ENCODE measurements at regions not wholly inside any gene's neighbourhood (a gene's known extent, or its start where the extent isn't known, plus 50 kb on each side); places are given as distances from the start of the nearest gene placed in this dataset.
"Not testable (repeated sequence)": the region's sequence is repeated elsewhere in the genome, so short reads cannot be mapped to it uniquely, and the experiment has no call there.

DNA sequence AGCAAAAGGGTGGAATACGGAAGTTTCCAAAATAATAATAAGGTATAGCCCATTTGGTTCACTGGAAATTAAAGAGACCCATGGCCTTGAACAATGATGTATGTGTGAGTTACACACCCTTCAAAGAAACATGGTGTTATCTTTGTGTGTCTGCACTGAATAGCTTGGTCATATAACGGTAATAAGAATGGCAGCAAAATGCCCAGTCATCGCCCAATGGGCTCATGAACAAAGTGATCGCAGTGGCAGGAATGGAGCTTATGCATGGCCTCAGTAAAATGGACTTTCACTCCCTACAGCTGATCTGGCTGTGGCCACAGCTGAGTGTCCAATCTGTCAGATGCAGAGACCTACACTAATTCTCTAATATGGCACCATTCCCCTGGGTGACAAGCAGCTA, 201.3 kb downstream of the RPIA start:
- POLR2A ChIA-PET: no interaction called here
- H3K4me1 Mint-ChIP-seq: no peaks in the 10 kb centered on the region
- intact Hi-C loops (cut with DNase I, micrococcal nuclease): no loop called here
- no peaks in the 10 kb centered on the region for H3K9me3 Mint-ChIP-seq (ENCODE audit: low read depth)
- no peak overlapping the region for H3K4me3 Mint-ChIP-seq
- CTCF ChIA-PET: interaction anchor here (0.7 to 3.2 kb wide), 6 partner anchors 8 to 52 kb away, joined by 3 to 17 read pairs (median 4); no protein-coding TSS in a partner anchor
- no peaks in the 10 kb centered on the region for H3K36me3 Mint-ChIP-seq (ENCODE audit: low read depth)
- DNase-seq (no peak), ATAC-seq (no peak)
- no peak overlapping the region for H3K27ac Mint-ChIP-seq
- H3K27me3 Mint-ChIP-seq: peaks cover 7% of the 10 kb centered on the region

DNA sequence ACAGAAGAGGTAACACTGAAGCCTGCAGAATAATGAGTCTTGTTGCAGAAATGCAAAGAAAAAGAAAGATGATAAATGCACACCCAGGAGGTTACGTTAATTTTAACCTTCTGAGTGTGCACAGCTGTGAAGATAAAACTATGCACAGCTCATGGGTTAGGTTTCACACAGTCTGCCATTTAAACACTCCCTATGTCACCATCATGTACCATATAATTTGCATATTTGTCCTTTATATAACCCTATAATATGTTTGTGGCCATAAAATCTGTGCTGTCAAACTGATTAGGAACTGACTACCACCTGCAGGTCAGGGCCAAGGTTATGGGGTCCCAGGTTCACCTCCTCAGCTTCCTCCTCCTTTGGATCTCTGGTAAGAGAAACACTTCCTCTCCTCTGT, 205.5 kb downstream of the RPIA start:
- POLR2A ChIA-PET: no interaction called here
- H3K4me1 Mint-ChIP-seq: no peaks in the 10 kb centered on the region
- CTCF ChIA-PET: no interaction called here
- H3K4me3 Mint-ChIP-seq: no peak overlapping the region
- peaks cover 11% of the 10 kb centered on the region for H3K27me3 Mint-ChIP-seq
- H3K9me3 Mint-ChIP-seq (ENCODE audit: low read depth): no peaks in the 10 kb centered on the region
- H3K27ac Mint-ChIP-seq: no peak overlapping the region
- ATAC-seq (no peak), DNase-seq (no peak)
- H3K36me3 Mint-ChIP-seq (ENCODE audit: low read depth): no peaks in the 10 kb centered on the region
- intact Hi-C loops (cut with DNase I, micrococcal nuclease): no loop called here

DNA sequence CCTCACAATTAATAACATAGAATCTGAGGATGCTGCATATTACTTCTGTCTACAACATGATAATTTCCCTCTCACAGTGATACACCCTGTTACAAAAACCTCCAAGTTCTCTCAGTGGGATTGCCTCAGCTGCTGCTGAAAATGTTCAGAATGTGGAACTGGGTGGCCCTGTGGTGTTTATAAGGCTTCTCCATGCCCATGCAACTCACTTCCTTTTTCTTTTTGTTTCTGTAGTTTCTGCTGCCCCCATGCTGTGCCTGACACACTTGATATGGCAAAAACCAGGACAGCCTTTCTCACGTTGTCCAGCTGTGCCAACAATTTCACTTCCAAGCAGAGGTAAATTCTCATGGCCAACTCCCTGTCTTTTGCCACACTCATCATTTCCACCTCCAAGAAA, 206.2 kb downstream of the RPIA start:
- intact Hi-C loops (cut with DNase I, micrococcal nuclease): no loop called here
- CTCF ChIA-PET: no interaction called here
- H3K27ac Mint-ChIP-seq: no peak overlapping the region
- no peaks in the 10 kb centered on the region for H3K4me1 Mint-ChIP-seq
- no peaks in the 10 kb centered on the region for H3K9me3 Mint-ChIP-seq (ENCODE audit: low read depth)
- no peaks in the 10 kb centered on the region for H3K36me3 Mint-ChIP-seq (ENCODE audit: low read depth)
- H3K27me3 Mint-ChIP-seq: peaks cover 11% of the 10 kb centered on the region
- H3K4me3 Mint-ChIP-seq: no peak overlapping the region
- no peak for DNase-seq
- no peak for ATAC-seq
- POLR2A ChIA-PET: no interaction called here

DNA sequence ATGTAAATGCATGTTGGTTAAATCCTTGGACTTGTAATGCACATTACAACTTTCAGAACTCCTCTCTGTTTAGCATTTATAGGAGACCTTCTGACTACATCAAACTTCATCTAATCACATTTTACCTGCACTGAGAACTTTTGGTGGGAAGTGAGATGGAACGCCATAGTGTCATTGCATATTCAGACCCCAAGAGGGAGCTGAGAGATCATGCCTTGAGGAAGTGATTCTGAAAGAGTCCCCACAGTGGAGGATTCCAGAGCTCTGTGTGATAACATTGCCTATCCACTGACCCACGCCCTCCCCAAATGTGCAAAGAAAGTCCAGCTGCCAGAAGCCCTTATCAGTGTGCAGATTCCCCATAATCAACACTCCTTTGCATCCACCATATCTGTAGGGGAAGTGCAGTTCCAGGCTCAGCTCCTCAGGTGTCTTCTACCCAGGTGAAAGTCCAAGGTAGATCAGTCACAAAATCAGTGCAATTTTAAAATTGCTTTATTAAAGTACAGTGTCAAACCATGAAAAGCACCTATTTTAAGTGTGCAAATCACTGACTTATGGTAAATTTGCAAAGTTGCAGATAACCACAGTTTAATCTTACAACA, 212.4 kb downstream of the RPIA start:
- Mint-ChIP-seq H3K27me3 (peaks cover 10% of the 10 kb centered on the region), H3K36me3 (ENCODE audit: low read depth) (no peaks in the 10 kb centered on the region), H3K27ac (no peak overlapping the region), H3K9me3 (ENCODE audit: low read depth) (no peaks in the 10 kb centered on the region), H3K4me1 (no peaks in the 10 kb centered on the region), H3K4me3 (no peak overlapping the region)
- peak; percentile 9 for DNase-seq
- ATAC-seq: no peak
- POLR2A ChIA-PET: no interaction called here
- CTCF ChIA-PET: interaction anchor here (0.8 to 3.7 kb wide), 5 partner anchors 10 to 24 kb away, joined by 3 to 15 read pairs (median 5); no protein-coding TSS in a partner anchor
- intact Hi-C loops (cut with DNase I, micrococcal nuclease): loop anchor here in 1 of 2 experiments (5.0 kb wide), 1 partner anchor 48 kb away; no protein-coding TSS in a partner anchor

DNA sequence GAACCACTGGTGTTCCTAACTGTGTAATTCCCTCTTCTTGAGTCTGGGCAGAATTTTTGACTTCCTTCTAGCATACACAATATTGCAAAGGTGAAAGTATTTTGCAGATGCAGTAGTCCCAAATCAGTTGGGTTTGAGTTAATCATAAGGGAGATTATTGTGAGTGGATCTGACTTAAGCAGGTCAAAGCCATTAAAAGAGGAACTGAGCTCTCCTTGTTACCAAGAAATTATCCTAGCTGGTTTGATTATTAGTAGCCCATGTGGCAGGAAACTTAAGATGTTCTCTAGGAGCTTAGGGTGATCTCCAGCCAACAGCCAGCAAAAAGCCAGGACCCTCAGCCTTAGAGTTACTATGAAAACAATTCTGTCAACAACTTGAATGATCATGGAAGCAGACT, 221.8 kb downstream of the RPIA start:
- no peak for ATAC-seq
- Mint-ChIP-seq H3K4me3 (no peak overlapping the region), H3K9me3 (ENCODE audit: low read depth) (no peaks in the 10 kb centered on the region), H3K27ac (no peak overlapping the region), H3K36me3 (ENCODE audit: low read depth) (no peaks in the 10 kb centered on the region), H3K27me3 (no peaks in the 10 kb centered on the region), H3K4me1 (no peaks in the 10 kb centered on the region)
- POLR2A ChIA-PET: no interaction called here
- CTCF ChIA-PET: interaction anchor here (1.0 kb wide), 1 partner anchor 10 kb away, joined by 5 read pairs; no protein-coding TSS in a partner anchor
- DNase-seq: no peak
- intact Hi-C loops (cut with DNase I, micrococcal nuclease): no loop called here

DNA sequence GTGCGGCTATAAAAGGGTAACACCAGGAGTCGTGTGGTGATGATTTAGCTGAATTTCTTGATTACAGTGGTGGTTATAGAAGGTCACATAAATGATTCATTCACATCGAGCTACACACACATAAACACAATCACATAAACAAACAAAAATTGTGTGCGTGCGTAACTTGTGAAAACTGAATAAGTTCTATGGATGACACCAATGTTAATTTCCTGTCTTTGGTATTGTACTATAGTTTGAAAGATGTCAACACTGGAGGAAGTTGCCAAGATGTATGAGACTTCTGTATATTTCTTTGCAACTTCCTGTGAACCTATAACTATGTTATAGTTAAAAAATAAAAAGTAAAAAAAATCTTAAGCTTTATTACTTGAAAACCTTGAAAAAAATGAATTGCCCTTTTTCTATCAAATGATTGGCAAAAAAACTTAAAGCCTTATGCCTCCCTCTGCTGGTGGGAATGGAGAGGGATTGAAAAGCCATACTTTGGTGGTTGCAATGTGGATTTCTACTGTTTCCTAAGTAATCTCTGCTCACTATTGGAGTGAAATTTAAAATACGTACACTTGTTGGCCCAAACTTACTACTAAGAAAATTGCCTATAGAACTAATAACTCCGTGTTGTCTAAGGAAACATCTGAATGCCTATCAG, 227.7 kb downstream of the RPIA start:
- ChIA-PET CTCF (interaction anchor here (0.6 to 1.6 kb wide), 6 partner anchors 15 to 88 kb away, joined by 3 to 14 read pairs (median 6); no protein-coding TSS in a partner anchor), POLR2A (no interaction called here)
- H3K4me3 Mint-ChIP-seq: no peak overlapping the region
- peaks cover 1% of the 10 kb centered on the region for H3K4me1 Mint-ChIP-seq
- H3K27ac Mint-ChIP-seq: no peak overlapping the region
- H3K27me3 Mint-ChIP-seq: peaks cover 5% of the 10 kb centered on the region
- H3K9me3 Mint-ChIP-seq (ENCODE audit: low read depth): no peaks in the 10 kb centered on the region
- no peaks in the 10 kb centered on the region for H3K36me3 Mint-ChIP-seq (ENCODE audit: low read depth)
- peak; percentile 17 for DNase-seq
- ATAC-seq: no peak
- intact Hi-C loops (cut with DNase I, micrococcal nuclease): loop anchor here in 1 of 2 experiments (1.0 to 5.0 kb wide), 3 partner anchors 45 to 177 kb away; no protein-coding TSS in a partner anchor

DNA sequence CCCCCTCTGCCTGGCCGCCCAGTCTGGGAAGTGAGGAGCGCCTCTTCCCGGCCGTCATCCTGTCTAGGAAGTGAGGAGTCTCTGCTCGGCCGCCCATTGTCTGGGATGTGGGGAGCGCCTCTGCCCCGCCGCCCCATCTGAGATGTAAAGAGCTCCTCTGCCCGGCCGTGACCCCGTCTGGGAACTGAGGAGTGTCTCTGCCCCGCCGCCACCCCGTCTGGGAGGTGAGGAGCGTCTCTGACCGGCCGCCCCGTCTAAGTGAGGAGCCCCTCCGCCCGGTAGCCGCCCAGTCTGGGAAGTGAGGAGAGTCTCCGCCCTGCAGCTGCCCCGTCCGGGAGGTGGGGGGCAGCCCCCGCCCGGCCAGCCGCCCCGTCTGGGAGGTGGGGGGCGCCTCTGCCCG, 228.9 kb downstream of the RPIA start:
- CTCF ChIA-PET; H3K27ac Mint-ChIP-seq; ATAC-seq; H3K4me1 Mint-ChIP-seq; H3K27me3 Mint-ChIP-seq; intact Hi-C loops (cut with DNase I, micrococcal nuclease); DNase-seq; POLR2A ChIA-PET; H3K36me3 Mint-ChIP-seq (ENCODE audit: low read depth); H3K9me3 Mint-ChIP-seq (ENCODE audit: low read depth); H3K4me3 Mint-ChIP-seq: not testable (repeated sequence)

DNA sequence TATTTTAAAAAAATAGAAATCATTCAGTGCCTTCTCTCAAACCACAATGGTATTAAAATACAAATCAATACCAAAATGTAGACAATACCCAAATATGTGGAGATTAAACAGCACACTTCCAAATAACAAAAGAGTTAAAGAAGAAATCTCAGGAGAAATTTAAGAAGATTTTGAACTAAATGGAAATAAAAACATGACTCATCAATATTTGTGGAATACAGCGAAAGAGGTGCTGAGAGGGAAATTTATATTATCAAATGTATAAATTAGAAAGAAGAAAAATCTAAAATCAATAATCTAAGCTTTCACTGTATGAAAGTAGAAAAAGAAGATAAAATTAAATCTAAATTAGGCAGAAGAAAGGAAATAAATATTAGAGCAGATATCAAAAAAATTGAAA, 233.1 kb downstream of the RPIA start:
- ATAC-seq: no peak
- Mint-ChIP-seq H3K4me1 (no peaks in the 10 kb centered on the region), H3K36me3 (ENCODE audit: low read depth) (no peaks in the 10 kb centered on the region), H3K9me3 (ENCODE audit: low read depth) (no peaks in the 10 kb centered on the region), H3K27me3 (peaks cover 5% of the 10 kb centered on the region), H3K27ac (no peak overlapping the region), H3K4me3 (no peak overlapping the region)
- DNase-seq: no peak
- ChIA-PET CTCF (interaction anchor here (0.8 to 1.0 kb wide), 2 partner anchors 9 to 77 kb away, joined by 3 read pairs; no protein-coding TSS in a partner anchor), POLR2A (no interaction called here)
- intact Hi-C loops (cut with DNase I, micrococcal nuclease): no loop called here

DNA sequence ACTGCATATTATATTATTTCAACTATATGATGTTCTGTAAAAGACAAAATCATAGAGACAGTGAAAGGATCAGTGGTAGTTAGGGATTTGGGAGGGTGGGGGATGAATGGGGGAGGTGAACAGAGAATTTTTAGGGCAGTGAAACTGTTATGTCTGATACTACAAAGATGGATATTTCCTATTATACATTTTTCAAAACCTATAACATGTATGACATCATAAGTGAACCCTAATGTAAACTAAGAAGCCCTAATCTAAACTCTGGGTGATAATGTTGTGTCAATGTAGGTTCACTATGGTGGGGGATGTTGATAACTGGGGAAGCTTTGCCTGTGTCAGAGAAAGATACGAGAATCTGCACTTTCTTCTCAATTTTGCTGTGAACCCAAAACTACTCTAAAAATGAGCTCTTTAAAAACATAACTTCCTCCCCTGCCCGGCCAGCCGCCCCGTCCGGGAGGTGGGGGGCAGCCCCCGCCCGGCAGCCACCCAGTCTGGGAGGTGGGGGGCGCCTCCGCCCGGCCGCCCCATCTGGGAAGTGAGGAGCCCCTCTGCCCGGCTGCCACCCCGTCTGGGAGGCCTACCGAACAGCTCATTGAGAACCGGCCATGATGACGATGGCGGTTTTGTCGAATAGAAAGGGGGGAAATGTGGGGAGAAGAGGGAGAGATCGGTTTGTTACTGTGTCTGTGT, 234.4 kb downstream of the RPIA start:
- Mint-ChIP-seq H3K4me3 (no peak overlapping the region), H3K36me3 (ENCODE audit: low read depth) (no peaks in the 10 kb centered on the region), H3K9me3 (ENCODE audit: low read depth) (no peaks in the 10 kb centered on the region), H3K27ac (no peak overlapping the region), H3K4me1 (no peaks in the 10 kb centered on the region), H3K27me3 (peaks cover 5% of the 10 kb centered on the region)
- intact Hi-C loops (cut with DNase I, micrococcal nuclease): no loop called here
- DNase-seq: no peak
- ChIA-PET CTCF (no interaction called here), POLR2A (no interaction called here)
- ATAC-seq: no peak

DNA sequence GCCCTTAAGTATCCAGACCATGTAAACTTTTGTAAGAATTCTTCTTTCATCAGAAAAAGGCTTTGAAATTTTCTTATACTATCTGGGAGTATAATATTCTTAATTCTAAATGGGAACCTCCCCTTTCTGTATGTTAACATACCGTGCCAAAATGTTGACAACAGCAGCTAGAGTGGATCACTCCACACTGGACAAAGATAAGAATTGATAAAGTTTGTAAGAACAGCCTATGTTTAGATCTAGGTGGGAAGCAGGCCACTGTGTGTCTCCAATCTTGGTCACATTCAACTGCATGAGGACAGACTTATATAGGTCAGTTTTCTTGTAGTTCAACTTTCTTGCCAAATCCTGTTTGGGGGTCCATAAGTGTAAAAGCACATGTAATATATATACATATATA, 235.7 kb downstream of the RPIA start:
- no peaks in the 10 kb centered on the region for H3K4me1 Mint-ChIP-seq
- H3K27ac Mint-ChIP-seq: no peak overlapping the region
- CTCF ChIA-PET: no interaction called here

DNA sequence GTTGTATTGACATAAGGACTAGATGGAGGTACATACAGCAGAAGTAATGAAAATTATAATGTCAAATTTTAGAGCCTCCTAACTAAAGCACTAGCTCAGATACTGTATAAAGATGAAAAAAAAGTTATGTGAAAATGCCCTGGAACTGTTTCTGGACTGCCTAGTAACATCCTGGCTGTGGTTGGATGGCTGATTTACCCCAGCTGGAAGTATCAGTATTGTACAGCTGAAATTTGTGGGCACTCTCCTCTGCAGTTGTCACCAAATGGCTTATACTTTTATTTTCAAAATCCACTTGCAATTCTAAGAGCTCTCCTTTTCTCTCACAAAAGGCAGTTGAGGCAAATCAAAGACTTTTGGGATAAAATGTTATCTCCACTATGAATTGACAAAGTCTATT, 239.2 kb downstream of the RPIA start:
- no peaks in the 10 kb centered on the region for H3K36me3 Mint-ChIP-seq (ENCODE audit: low read depth)
- ChIA-PET POLR2A (no interaction called here), CTCF (interaction anchor here (2.0 kb wide), 1 partner anchor 10 kb away, joined by 6 read pairs; no protein-coding TSS in a partner anchor)
- H3K27me3 Mint-ChIP-seq: no peaks in the 10 kb centered on the region
- no peak overlapping the region for H3K4me3 Mint-ChIP-seq
- ATAC-seq: no peak
- intact Hi-C loops (cut with DNase I, micrococcal nuclease): loop anchor here in 1 of 2 experiments (5.0 kb wide), 1 partner anchor 58 kb away; no protein-coding TSS in a partner anchor
- DNase-seq: no peak
- H3K9me3 Mint-ChIP-seq (ENCODE audit: low read depth): no peaks in the 10 kb centered on the region
- no peaks in the 10 kb centered on the region for H3K4me1 Mint-ChIP-seq
- H3K27ac Mint-ChIP-seq: no peak overlapping the region

More for the DNA sequence above, 235.7 kb downstream of the RPIA start:
- no peak overlapping the region for H3K4me3 Mint-ChIP-seq
- DNase-seq: no peak
- H3K27me3 Mint-ChIP-seq: peaks cover 4% of the 10 kb centered on the region
- ATAC-seq: no peak
- POLR2A ChIA-PET: no interaction called here
- intact Hi-C loops (cut with DNase I, micrococcal nuclease): no loop called here
- H3K9me3 Mint-ChIP-seq (ENCODE audit: low read depth): no peaks in the 10 kb centered on the region
- no peaks in the 10 kb centered on the region for H3K36me3 Mint-ChIP-seq (ENCODE audit: low read depth)

Data from activated CD4-positive, alpha-beta T cell treated with anti-CD3 and anti-CD28 coated beads for 36 hours (primary cell).